ENCODE measurements at regions not wholly inside any gene's neighbourhood (a gene's known extent, or its start where the extent isn't known, plus 50 kb on each side); places are given as distances from the start of the nearest gene placed in this dataset.

DNA sequence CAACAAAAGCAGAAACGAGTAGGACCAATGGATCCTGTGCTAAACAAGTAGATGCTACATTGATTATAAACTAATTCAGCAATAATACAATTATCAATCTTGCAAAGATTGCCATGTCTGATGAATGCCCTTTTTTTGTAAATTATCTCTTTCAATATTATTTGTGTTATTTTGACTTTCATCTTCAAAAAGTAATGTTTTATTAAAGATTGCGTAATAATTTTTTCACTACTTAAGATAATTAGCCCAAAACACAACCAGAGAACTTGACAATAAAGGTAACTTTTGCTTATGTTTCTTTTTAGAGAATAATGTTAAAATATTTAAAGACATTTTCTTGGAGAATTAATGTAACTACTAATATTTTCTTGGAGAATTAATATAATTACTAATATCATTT lies 553.8 kb upstream of the VSTM2A start:
- Histone ChIP-seq H2BK20ac (ENCODE audit: low read depth, low read length) (no peak overlapping the region), H2BK5ac (ENCODE audit: low read depth, low read length, poor library complexity, severe bottlenecking) (no peak overlapping the region), H3K9me1 (ENCODE audit: insufficient read depth, low read length) (no peaks in the 10 kb centered on the region), H2BK15ac (ENCODE audit: low read depth, low read length) (no peak overlapping the region), H4K91ac (ENCODE audit: insufficient read depth, low read depth, low read length) (no peak overlapping the region), H4K8ac (ENCODE audit: low read depth in 2 of 2, low read length in 2 of 2) (no peak overlapping the region), H3K18ac (ENCODE audit: low read depth, low read length) (no peak overlapping the region), H3K14ac (replicated peaks; ENCODE audit: low read depth, low read length) (no peak overlapping the region), H3K4me1 (ENCODE audit: control insufficient read depth, insufficient read depth, low read length) (no peaks in the 10 kb centered on the region), H3K56ac (ENCODE audit: extremely low read depth, insufficient read depth, low read length) (no peak overlapping the region), H3K36me3 (ENCODE audit: control insufficient read depth, insufficient read depth, low read length) (no peaks in the 10 kb centered on the region), H3K23ac (ENCODE audit: low read depth, low read length) (no peak overlapping the region), H4K5ac (ENCODE audit: low read depth, low read length) (no peak overlapping the region), H4K20me1 (ENCODE audit: insufficient read depth, low read length) (no peaks in the 10 kb centered on the region), H3K4me2 (ENCODE audit: low read depth, low read length) (no peak overlapping the region), H3K27ac (ENCODE audit: insufficient read depth, low read length) (no peak overlapping the region), H3K27me3 (ENCODE audit: control insufficient read depth, insufficient read depth, low read length) (no peaks in the 10 kb centered on the region), H3K4me3 (ENCODE audit: insufficient read depth, low read depth, low read length) (no peak overlapping the region), H3K79me1 (ENCODE audit: low read depth in 1 of 2, low read length in 2 of 2) (no peaks in the 10 kb centered on the region), H3K4ac (ENCODE audit: low read depth, low read length) (no peak overlapping the region), H3K9me3 (ENCODE audit: control insufficient read depth, insufficient read depth, low read length) (peaks cover 18% of the 10 kb centered on the region), H2AK9ac (replicated peaks; ENCODE audit: low read depth, low read length, poor library complexity) (no peak overlapping the region), H3K9ac (ENCODE audit: low read depth, low read length) (no peak overlapping the region), H2AK5ac (ENCODE audit: low read depth, low read length) (no peak overlapping the region), H2BK120ac (ENCODE audit: low read depth, low read length) (no peak overlapping the region), H2AFZ (replicated peaks; ENCODE audit: low read length, poor library complexity) (no peak overlapping the region)
- ATAC-seq (ENCODE audit: low read depth): no peak
- no CpG with 5 or more reads among the region's 2 CpGs for WGBS, 2 experiments (ENCODE audit: extremely low coverage in 2 of 2, insufficient read length in 1 of 2)
- in situ Hi-C loops (cut with MboI; ENCODE audit: low sequenced_read_pairs) (no loop called here), intact Hi-C loops (cut with micrococcal nuclease) (no loop called here), dilution Hi-C loops (cut with HindIII; ENCODE audit: low sequenced_read_pairs, unreplicated experiment) (no loop called here)
- POLR2A ChIA-PET (ENCODE audit: unreplicated experiment): no interaction called here
- CTCF ChIA-PET: no interaction called here
- TF ChIP-seq RAD21 (IDR thresholded peaks at IDR 0.05; ENCODE audit: low read length): no peak
- TF ChIP-seq CEBPB (IDR thresholded peaks at IDR 0.05; ENCODE audit: low read depth, low read length): peak; percentile 81
- BruUV-seq (replicated peaks): no TSS peak
- no peak for DNase-seq
